Head of caudate nucleus (tissue), 42 donors: ENCODE measurements at regions not wholly inside any gene's neighbourhood (a gene's known extent, or its start where the extent isn't known, plus 50 kb on each side); places are given as distances from the start of the nearest gene placed in this dataset.
"Not testable (repeated sequence)": the region's sequence is repeated elsewhere in the genome, so short reads cannot be mapped to it uniquely, and the experiment has no call there.

ENCODE experiments used
- DNase-seq, 42 donors: peaks; one replicate each; pipeline versions ENCODE4 v3.0.0 to v3.0.0-alpha.2; 2020 to 2021; ENCODE audit warnings: mixed read lengths in 7 of 42
- intact Hi-C: fragments of 100-400 bp; cut with DNase I; formaldehyde crosslinking; loops from one replicate; pipeline ENCODE4 v1.15.0; 2022

GRCh38 chr6:104676679-104677078 lies 183.0 kb downstream of the HACE1 start:
- intact Hi-C loops, DNase-seq: not testable (repeated sequence)

GRCh38 chr6:104675161-104675560 lies 184.6 kb downstream of the HACE1 start:
- intact Hi-C loops, DNase-seq: not testable (repeated sequence)

DNA sequence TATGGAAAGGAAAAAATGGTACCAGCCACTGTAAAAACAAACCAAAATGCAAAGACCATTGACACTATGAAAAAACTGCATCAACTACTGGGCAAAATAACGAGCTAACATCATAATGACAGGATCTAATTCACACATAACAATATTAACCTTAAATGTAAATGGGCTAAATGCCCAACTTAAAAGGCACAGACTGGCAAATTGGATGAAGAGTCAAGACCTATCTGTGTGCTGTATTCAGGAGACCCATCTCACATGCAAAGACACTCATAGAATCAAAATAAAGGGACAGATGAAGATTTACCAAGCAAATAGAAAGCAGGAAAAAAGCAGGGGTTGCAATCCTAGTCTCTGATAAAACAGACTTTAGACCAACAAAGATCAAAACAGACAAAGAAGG lies 186.6 kb downstream of the HACE1 start:
- DNase-seq, intact Hi-C loops: not testable (repeated sequence)

- DNase-seq, intact Hi-C loops: not testable (repeated sequence)
Observed at GRCh38 chr6:104671591-104671891, 188.2 kb downstream of the HACE1 start.

DNA sequence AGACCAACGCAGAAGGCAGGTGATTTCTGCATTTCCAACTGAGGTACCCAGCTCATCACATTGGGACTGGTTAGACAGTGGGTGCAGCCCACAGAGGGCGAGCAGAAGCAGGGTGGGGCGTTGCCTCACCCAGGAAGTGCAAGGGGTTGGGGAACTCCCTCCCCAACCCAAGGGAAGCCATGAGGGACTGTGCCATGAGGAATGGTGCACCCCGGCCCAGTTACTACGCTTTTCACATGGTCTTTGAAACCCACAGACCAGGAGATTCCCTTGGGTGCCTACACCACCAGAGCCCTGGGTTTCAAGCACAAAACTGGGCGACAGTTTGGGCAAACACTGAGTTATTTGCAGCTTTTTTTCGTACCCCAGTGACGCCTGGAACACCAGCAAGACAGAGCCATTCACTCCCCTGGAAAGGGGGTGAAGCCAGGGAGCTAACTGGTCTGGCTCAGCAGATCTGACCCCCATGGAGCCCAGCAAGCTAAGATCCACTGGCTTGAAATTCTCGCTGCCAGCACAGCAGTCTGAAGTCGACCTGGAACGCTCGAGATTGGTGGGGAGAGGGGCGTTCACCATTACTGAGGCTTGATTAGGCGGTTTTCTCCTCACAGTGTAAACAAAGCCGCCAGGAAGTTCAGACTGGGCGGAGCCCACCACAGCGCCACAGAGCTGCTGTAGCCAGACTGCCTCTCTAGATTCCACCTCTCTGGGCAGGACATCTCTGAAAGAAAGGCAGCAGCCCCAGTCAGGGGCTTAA lies 188.7 kb downstream of the HACE1 start:
- DNase-seq, intact Hi-C loops: not testable (repeated sequence)

GRCh38 chr6:104669483-104669882 lies 190.2 kb downstream of the HACE1 start:
- intact Hi-C loops: no loop called here
- DNase-seq: no peak

DNA sequence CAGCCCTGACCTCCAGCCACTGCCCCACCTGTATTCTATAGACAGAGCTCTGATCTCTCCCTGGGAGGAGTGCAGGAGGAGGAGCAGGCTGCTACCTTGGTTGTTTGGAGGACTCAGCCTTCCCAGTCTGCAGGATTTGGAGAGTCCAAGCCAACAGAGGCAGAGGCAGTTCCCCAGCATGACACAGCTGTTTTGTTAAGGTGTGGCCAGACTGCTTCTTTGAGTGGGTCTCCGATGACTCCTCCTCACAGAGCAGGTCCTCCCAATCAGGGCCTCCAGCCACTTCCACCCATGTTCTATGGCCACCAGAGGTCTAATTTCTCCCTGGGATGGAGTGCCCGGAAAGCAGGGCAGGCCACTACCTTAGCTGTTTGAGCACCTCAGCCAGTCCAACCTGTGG lies 203.5 kb downstream of the HACE1 start:
- DNase-seq: no peak
- intact Hi-C loops: no loop called here

GRCh38 chr6:104653781-104654180 lies 205.9 kb downstream of the HACE1 start:
- intact Hi-C loops: no loop called here

GRCh38 chr6:104648347-104648746 lies 211.4 kb downstream of the HACE1 start:
- DNase-seq: no peak
- intact Hi-C loops: no loop called here

More at GRCh38 chr6:104653781-104654180, 205.9 kb downstream of the HACE1 start:
- DNase-seq: no peak

DNA sequence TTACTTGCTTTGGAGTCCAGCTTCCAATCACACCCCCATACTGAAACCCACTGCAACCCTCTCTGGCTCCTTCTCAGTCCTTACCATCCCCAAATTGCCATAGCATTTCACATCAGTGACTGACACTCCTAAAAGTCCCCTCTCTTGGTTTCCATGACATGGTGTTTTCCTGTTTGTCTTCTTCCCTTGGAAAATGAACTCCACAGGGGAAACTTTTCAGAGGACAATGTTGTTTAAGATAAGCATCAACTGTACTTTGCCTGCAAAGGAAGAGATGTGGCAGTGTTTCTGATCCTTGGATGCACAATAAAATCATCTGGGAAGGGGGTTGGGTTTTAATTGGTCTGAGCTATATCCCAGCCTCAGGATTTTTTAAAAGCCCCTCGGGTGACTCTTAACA lies 214.9 kb downstream of the HACE1 start:
- intact Hi-C loops: no loop called here
- no peak for DNase-seq

- intact Hi-C loops: no loop called here
Observed at GRCh38 chr6:104642871-104643270, 216.8 kb downstream of the HACE1 start.

DNA sequence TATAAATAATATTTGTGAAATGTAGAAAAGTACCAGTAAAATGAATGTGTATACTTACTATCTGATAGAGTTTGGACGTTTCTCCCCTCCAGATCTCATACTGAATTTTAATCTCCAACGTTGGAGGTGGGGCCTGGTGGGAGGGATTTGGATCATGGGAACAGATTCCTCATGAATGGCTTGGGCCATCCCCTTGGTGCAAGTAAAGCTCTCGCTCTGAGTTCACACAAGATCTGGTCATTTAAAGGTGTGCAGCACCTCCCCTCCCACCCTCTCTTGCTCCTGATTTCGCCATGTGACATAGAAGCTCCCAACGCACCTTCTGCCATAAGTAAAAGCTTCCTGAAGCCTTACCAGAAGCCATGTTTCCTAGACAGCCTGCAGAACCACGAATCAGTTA lies 219.0 kb downstream of the HACE1 start:
- peak in 4 of 42 donors; percentile 9 to 35 (median 18) for DNase-seq
- intact Hi-C loops: no loop called here

More at GRCh38 chr6:104642871-104643270, 216.8 kb downstream of the HACE1 start:
- DNase-seq: no peak

GRCh38 chr6:104640150-104640700 lies 219.5 kb downstream of the HACE1 start:
- DNase-seq: no peak
- intact Hi-C loops: no loop called here

- intact Hi-C loops: no loop called here
- DNase-seq: no peak
Observed at GRCh38 chr6:104639668-104640067, 220.1 kb downstream of the HACE1 start.

- intact Hi-C loops: no loop called here
- DNase-seq: peak in 11 of 42 donors; percentile 8 to 46 (median 16)
Observed at GRCh38 chr6:104638841-104639290, 220.9 kb downstream of the HACE1 start.

DNA sequence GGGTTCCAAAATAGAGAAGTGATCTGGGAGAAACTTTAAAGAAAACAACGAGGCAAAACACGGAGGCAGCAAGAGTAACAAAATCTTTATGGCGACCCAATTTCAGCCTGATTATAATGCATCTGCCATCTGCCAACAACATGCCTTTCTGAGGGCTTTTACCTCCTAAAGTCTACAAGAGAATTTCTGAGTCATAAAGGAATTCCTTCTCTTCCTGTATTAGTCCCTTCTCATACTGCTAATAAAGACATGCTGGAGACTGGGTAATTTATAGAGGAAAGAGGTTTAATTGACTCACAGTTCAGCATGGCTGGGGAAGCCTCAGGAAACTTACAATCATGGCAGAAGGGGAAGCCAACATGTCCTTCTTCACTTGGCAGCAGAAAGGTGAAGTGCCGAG lies 226.6 kb downstream of the HACE1 start:
- intact Hi-C loops: no loop called here
- DNase-seq: no peak

DNA sequence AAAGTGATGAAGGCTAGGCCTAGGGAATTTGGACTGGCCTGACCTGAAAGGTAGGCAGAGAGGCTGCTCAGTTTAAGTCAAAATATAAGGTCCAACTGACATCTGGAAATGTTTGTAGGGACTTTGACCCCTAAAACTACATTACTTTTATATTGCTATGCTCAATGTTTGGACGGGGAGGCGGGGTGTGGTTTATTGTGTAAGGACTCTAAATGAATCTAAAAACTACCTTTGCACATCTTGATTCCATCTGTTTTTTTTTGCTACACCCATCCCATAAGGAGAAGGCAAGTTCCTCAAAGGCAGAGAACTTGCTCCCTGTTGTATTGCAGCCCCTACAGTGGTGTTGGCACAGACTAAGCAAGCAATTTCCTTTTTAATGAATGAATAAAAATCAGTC lies 227.1 kb downstream of the HACE1 start:
- DNase-seq: no peak
- intact Hi-C loops: no loop called here

DNA sequence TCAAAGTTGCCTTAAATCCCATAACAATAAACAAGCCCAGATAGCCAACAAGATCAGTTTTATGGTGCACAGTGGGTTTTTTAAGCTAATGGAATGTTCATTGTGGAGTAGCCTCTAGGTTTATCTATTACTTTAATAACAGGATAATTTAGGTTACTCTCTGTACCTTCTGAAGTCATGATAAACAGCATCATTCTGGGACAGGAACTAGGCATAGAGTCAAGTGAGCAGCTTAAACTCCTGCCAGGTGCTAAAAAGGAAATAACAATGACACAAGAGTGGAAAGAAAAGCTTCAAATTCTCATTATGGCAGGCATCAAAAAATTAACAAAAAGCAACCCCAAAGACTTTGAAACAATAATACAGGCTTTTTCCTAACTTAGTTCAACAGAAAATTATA lies 228.8 kb downstream of the HACE1 start:
- DNase-seq: no peak
- intact Hi-C loops: no loop called here

- intact Hi-C loops: no loop called here
- DNase-seq: no peak
Observed at GRCh38 chr6:104630522-104630921, 229.2 kb downstream of the HACE1 start.

DNA sequence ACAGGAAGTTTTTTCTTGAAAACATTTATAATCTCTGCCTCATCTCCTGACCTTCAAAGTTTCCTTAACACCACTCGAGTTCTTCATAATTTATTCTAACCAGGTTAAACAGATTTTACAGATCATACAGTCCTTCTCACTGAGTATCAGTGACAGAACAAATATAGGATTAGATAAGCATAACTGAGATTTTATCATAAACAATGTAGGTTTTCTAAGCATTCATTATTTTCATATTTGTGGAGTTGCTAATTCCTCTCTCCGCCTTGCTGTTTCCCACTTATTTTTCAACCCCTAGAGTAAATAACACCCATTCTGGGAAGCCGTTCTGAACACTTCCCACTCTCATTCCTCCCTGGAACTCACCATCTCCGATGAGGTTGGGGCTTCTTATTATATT lies 229.9 kb downstream of the HACE1 start:
- DNase-seq: no peak

GRCh38 chr6:104625536-104625935 lies 234.2 kb downstream of the HACE1 start:
- intact Hi-C loops: no loop called here

More for the DNA sequence above, 229.9 kb downstream of the HACE1 start:
- intact Hi-C loops: no loop called here

More at GRCh38 chr6:104625536-104625935, 234.2 kb downstream of the HACE1 start:
- no peak for DNase-seq
